Endothelial cell of umbilical vein (primary cell): ENCODE measurements at regions not wholly inside any gene's neighbourhood (a gene's known extent, or its start where the extent isn't known, plus 50 kb on each side); places are given as distances from the start of the nearest gene placed in this dataset.

ENCODE experiments used
- CTCF ChIP-seq, 2 donors: IDR thresholded peaks; 1 replicate in 1 of 2; 2 replicates in 1 of 2; pipeline ENCODE4 v1.5.1; 2011; ENCODE audit warnings: low read length in 2 of 2, mild to moderate bottlenecking in 2 of 2, moderate library complexity in 2 of 2, control low read depth in 1 of 2, inconsistent platforms in 1 of 2, low read depth in 1 of 2; ENCODE audit not compliant: insufficient read depth in 1 of 2; ENCODE audit errors: extremely low read depth in 1 of 2
- EZH2 ChIP-seq: IDR thresholded peaks from 2 replicates; pipeline ENCODE4 v1.6.1; 2012; ENCODE audit warnings: borderline replicate concordance, low read depth, mild to moderate bottlenecking, moderate library complexity, low read length, inconsistent platforms; ENCODE audit not compliant: severe bottlenecking
- FOS ChIP-seq: IDR thresholded peaks from 2 replicates; pipeline ENCODE4 v1.6.1; 2011; ENCODE audit warnings: mild to moderate bottlenecking, low read length, moderate library complexity, borderline replicate concordance; ENCODE audit not compliant: insufficient read depth
- GATA2 ChIP-seq: IDR thresholded peaks from 2 replicates; pipeline ENCODE4 v1.7.0; 2011; ENCODE audit warnings: low read depth, mild to moderate bottlenecking, moderate library complexity, mixed read lengths, low read length; ENCODE audit not compliant: insufficient read length, insufficient read depth
- JUN ChIP-seq: IDR thresholded peaks from 2 replicates; pipeline ENCODE4 v1.6.1; 2011; ENCODE audit warnings: borderline replicate concordance, low read depth; ENCODE audit not compliant: insufficient read length, insufficient read depth
- MAX ChIP-seq: IDR thresholded peaks from 2 replicates; pipeline ENCODE4 v1.6.1; 2011; ENCODE audit not compliant: insufficient read depth, insufficient read length
- MYC ChIP-seq: IDR thresholded peaks from one replicate; pipeline ENCODE4 v1.6.1; 2011; ENCODE audit warnings: mild to moderate bottlenecking, low read depth, low read length
- POLR2A ChIP-seq: IDR thresholded peaks from 2 replicates; pipeline ENCODE4 v1.6.1; 2012; ENCODE audit warnings: low read depth, mild to moderate bottlenecking, control low read depth, low read length
- POLR2AphosphoS5 ChIP-seq: IDR thresholded peaks from 2 replicates; pipeline ENCODE4 v1.6.1; 2012; ENCODE audit warnings: low read depth, mild to moderate bottlenecking, control low read depth, low read length, moderate library complexity; ENCODE audit not compliant: insufficient read depth

- TF ChIP-seq POLR2A (no peak), CTCF (IDR thresholded peaks at IDR 0.05; ENCODE audit: extremely low read depth in 1 of 2, insufficient read depth in 1 of 2, low read depth in 1 of 2, low read length in 2 of 2) (no peak), POLR2AphosphoS5 (no peak), GATA2 (no peak), MAX (no peak), JUN (no peak), EZH2 (no peak), MYC (no peak), FOS (no peak)
Measured at GRCh38 chr20:22459754-22460153, 124.6 kb downstream of the FOXA2 start.
